Psoas muscle (tissue), 7 donors: ENCODE measurements at regions not wholly inside any gene's neighbourhood (a gene's known extent, or its start where the extent isn't known, plus 50 kb on each side); places are given as distances from the start of the nearest gene placed in this dataset.
"Not testable (repeated sequence)": the region's sequence is repeated elsewhere in the genome, so short reads cannot be mapped to it uniquely, and the experiment has no call there.

Source experiments
- ATAC-seq, 4 donors: fragments of 200-7000 bp; cut with Tn5 transposase; one replicate each; pipeline ENCODE4 v1.9.1; 2020; ENCODE audit warnings: moderate library complexity in 3 of 4, mild to moderate bottlenecking in 2 of 4
- DNase-seq, 2 donors: peaks; one replicate each; pipeline ENCODE4 v3.0.0-alpha.2; 2020
- H3K27ac ChIP-seq: fragments of 200-600 bp; one replicate; pipeline ENCODE4 v1.8.0; 2022
- H3K27me3 ChIP-seq, 3 donors: fragments of 200-600 bp in 1 of 3; one replicate each; pipeline versions ENCODE4 v1.6.1 to v1.8.0; 2013 to 2022; ENCODE audit warnings: low read length in 2 of 3, mild to moderate bottlenecking in 2 of 3, moderate library complexity in 1 of 3; ENCODE audit not compliant: insufficient read depth in 3 of 3
- H3K36me3 ChIP-seq, 2 donors: fragments of 200-600 bp in 1 of 2; one replicate each; pipeline versions ENCODE4 v1.6.1 to v1.8.0; 2013 to 2022; ENCODE audit warnings: low read depth in 1 of 2, mild to moderate bottlenecking in 1 of 2, moderate library complexity in 1 of 2; ENCODE audit not compliant: insufficient read depth in 1 of 2
- H3K4me1 ChIP-seq: fragments of 200-600 bp; one replicate; pipeline ENCODE4 v1.8.0; 2022
- H3K4me3 ChIP-seq: fragments of 200-600 bp; one replicate; pipeline ENCODE4 v1.8.0; 2022; ENCODE audit warnings: mild to moderate bottlenecking
- H3K9me3 ChIP-seq: fragments of 200-600 bp; one replicate; pipeline ENCODE4 v1.8.0; 2022
- WGBS, 3 donors: extraction: QIAGEN DNeasy Blood & Tissue Kit; methylation state at CpG; one replicate each; pipeline versions ENCODE4 v1.1.6 to v1.1.7; 2013; 5-methylcytosine and 5-hydroxymethylcytosine counted together
- intact Hi-C, 2 donors: fragments of 100-400 bp; cut with DNase I; formaldehyde crosslinking; loops; one replicate each; pipeline versions ENCODE4 v1.11.0 to v1.14.2; 2022
- TF ChIP-seq, protein P1 (sequence below): fragments of 200-600 bp; IDR thresholded peaks from one replicate; pipeline ENCODE4 v1.8.0; 2022; ENCODE audit warnings: antibody characterized with exemption
- donor health status: healthy with polysubstance abuse.
- donor health status: DM: no; HTN: no; CAD: no; lungs with moderate emphysema.
- donor health status: Bipolar disorder and iron deficiency.
- donor health status: healthy.
- donor health status: DM: yes; HTN: yes; CAD: no.
- donor health status: DM: no; HTN: no; CAD: no.
- donor health status: DM: yes; HTN: yes; CAD: no.

DNA sequence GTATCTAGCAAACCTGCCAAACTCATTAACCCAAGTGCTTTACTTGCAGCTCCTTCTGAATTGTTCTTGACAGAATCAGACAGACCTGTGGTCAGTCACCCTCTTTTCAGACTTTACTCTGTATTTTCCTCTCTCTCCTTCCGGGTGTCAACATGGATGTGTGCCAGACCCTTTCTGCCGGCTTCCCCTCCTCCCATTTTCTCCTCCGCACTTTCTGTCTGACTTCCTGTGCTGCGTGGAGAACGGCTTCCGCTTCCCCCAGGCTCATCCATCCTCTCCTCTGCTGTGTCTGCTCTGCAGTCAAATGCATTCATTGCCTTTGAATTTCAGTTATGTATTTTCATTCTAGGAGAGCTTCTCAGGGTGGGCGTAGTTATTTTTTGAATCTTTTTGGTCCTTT, 53.3 kb upstream of the LRPAP1 start:
- intact Hi-C loops, DNase-seq, H3K4me1 ChIP-seq, H3K36me3 ChIP-seq, H3K4me3 ChIP-seq, H3K9me3 ChIP-seq, H3K27ac ChIP-seq, ATAC-seq, H3K27me3 ChIP-seq: not testable (repeated sequence)
- 39 to 52% (median 51%) methylated on average over 7 of the region's 7 CpGs for WGBS, 3 donors

DNA sequence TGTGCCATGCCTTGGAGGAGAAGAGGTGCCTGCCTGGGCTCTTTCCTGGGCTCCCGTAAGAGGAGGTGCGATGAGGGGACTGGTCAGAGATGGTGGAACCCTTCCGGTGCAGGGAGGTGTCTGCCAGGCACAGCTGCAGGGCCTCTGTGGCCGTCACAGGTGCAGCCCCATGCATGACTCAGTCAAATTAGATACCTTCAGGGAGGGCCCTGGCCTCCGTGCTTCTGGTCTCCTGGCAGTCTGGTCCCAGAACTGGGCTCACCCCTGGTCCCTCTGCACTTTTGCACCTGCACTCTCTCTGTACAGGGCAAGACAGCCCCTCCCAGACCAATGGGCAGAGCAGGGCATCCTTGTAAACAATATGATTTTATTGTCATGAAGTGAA, 49.9 kb upstream of the LRPAP1 start:
- no peak for DNase-seq
- TF ChIP-seq, protein P1, sequence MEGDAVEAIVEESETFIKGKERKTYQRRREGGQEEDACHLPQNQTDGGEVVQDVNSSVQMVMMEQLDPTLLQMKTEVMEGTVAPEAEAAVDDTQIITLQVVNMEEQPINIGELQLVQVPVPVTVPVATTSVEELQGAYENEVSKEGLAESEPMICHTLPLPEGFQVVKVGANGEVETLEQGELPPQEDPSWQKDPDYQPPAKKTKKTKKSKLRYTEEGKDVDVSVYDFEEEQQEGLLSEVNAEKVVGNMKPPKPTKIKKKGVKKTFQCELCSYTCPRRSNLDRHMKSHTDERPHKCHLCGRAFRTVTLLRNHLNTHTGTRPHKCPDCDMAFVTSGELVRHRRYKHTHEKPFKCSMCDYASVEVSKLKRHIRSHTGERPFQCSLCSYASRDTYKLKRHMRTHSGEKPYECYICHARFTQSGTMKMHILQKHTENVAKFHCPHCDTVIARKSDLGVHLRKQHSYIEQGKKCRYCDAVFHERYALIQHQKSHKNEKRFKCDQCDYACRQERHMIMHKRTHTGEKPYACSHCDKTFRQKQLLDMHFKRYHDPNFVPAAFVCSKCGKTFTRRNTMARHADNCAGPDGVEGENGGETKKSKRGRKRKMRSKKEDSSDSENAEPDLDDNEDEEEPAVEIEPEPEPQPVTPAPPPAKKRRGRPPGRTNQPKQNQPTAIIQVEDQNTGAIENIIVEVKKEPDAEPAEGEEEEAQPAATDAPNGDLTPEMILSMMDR: no peak

More for the DNA sequence above, 49.9 kb upstream of the LRPAP1 start:
- no peaks in the 10 kb centered on the region for H3K9me3 ChIP-seq
- no peak overlapping the region for H3K27ac ChIP-seq
- 47 to 66% (median 50%) methylated on average over 5 of the region's 5 CpGs for WGBS, 3 donors
- no peak for ATAC-seq
- H3K4me3 ChIP-seq: no peak overlapping the region
- H3K27me3 ChIP-seq: peaks cover 0 to 4% (median 0%) of the 10 kb centered on the region in 3 donors
- H3K4me1 ChIP-seq: no peaks in the 10 kb centered on the region
- intact Hi-C loops: no loop called here
- no peaks in the 10 kb centered on the region for H3K36me3 ChIP-seq
